Endothelial cell of umbilical vein (primary cell): ENCODE measurements at regions not wholly inside any gene's neighbourhood (a gene's known extent, or its start where the extent isn't known, plus 50 kb on each side); places are given as distances from the start of the nearest gene placed in this dataset.

Experiments
- BruUV-seq: library from RNA; stranded (reverse); fragments of 400-500 nt; replicated peaks from 2 replicates; lab custom pipeline; 2021; lab: Mats Ljungman, UMichigan
- CTCF ChIA-PET: fragments of 300-600, 350-600 bp; sonication (Branson Sonifier 250); formaldehyde crosslinking; loops from one replicate; lab custom pipeline; 2021; ENCODE audit warnings: antibody characterized with exemption, inconsistent platforms; lab: Charles Lee
- POLR2A ChIA-PET: fragments of 300-600, 350-600 bp; sonication (Branson Sonifier 250); formaldehyde crosslinking; loops from one replicate; lab custom pipeline; 2021; ENCODE audit warnings: antibody characterized with exemption, inconsistent platforms; lab: Charles Lee
- DNase-seq: peaks from one replicate; pipeline ENCODE4 v3.0.0-alpha.2; 2011; ENCODE audit warnings: low read depth, low spot score
- FAIRE-seq: peaks from 2 replicates; lab custom pipeline; 2011; peaks lifted over from hg19 to GRCh38; lab: Jason Lieb, UNC
- H2AFZ ChIP-seq: 2 replicates; pipeline ENCODE4 v1.6.0; 2012; ENCODE audit warnings: low read depth, low read length, control low read depth, inconsistent platforms
- H3K27ac ChIP-seq: 2 replicates; pipeline ENCODE4 v1.5.1; 2011; ENCODE audit warnings: low read depth, mild to moderate bottlenecking, control low read depth, low read length, moderate library complexity; ENCODE audit not compliant: insufficient read depth
- H3K27me3 ChIP-seq, 2 experiments: 2 replicates each; pipeline versions ENCODE4 v1.6.0 to v1.6.1; 2011; ENCODE audit warnings: low read length in 2 of 2, mixed read lengths in 1 of 2; ENCODE audit not compliant: control insufficient read depth in 2 of 2, insufficient read depth in 2 of 2
- H3K36me3 ChIP-seq, 2 experiments: 2 replicates in 1 of 2; 3 replicates in 1 of 2; pipeline ENCODE4 v1.5.1; 2011; ENCODE audit warnings: low read length in 2 of 2, mild to moderate bottlenecking in 1 of 2, moderate library complexity in 1 of 2; ENCODE audit not compliant: control insufficient read depth in 2 of 2, insufficient read depth in 2 of 2; ENCODE audit errors: extremely low read depth in 1 of 2
- H3K4me1 ChIP-seq: 3 replicates; pipeline ENCODE4 v1.5.1; 2011; ENCODE audit warnings: mild to moderate bottlenecking, low read length; ENCODE audit not compliant: control insufficient read depth, insufficient read depth; ENCODE audit errors: extremely low read depth
- H3K4me2 ChIP-seq: 2 replicates; pipeline ENCODE4 v1.6.1; 2011; ENCODE audit warnings: low read length, control low read depth, mixed read lengths; ENCODE audit not compliant: insufficient read depth
- H3K4me3 ChIP-seq, 3 experiments: fragments of 200-600 bp in 1 of 3; sonication (generic), shearing (Covaris generic) in 1 of 3; replicated peaks in 1 of 3; 2 replicates each; pipeline ENCODE4 v1.5.1; 2011 to 2016; ENCODE audit warnings: control low read depth in 3 of 3, low read length in 3 of 3, mild to moderate bottlenecking in 2 of 3, inconsistent platforms in 1 of 3, low read depth in 1 of 3, moderate library complexity in 1 of 3; ENCODE audit not compliant: insufficient read depth in 1 of 3
- H3K79me2 ChIP-seq: 2 replicates; pipeline ENCODE4 v1.6.0; 2012; ENCODE audit warnings: low read length, inconsistent platforms; ENCODE audit not compliant: control insufficient read depth, insufficient read depth
- H3K9ac ChIP-seq: replicated peaks from 2 replicates; pipeline ENCODE3; 2011; ENCODE audit warnings: low read length, control low read depth; ENCODE audit not compliant: insufficient read depth; ENCODE audit errors: extremely low read depth
- H3K9me1 ChIP-seq: replicated peaks from 3 replicates; pipeline ENCODE4 v1.6.0; 2011; ENCODE audit warnings: mild to moderate bottlenecking, low read length; ENCODE audit not compliant: control insufficient read depth, insufficient read depth; ENCODE audit errors: extremely low read depth
- H3K9me3 ChIP-seq: replicated peaks from 2 replicates; pipeline ENCODE4 v1.5.1; 2012; ENCODE audit warnings: low read length, inconsistent platforms; ENCODE audit not compliant: control insufficient read depth, insufficient read depth
- H4K20me1 ChIP-seq: replicated peaks from 2 replicates; pipeline ENCODE3; 2011; ENCODE audit warnings: mild to moderate bottlenecking, low read length; ENCODE audit not compliant: control insufficient read depth, insufficient read depth; ENCODE audit errors: extremely low read depth
- CTCF ChIP-seq, 2 donors: IDR thresholded peaks; 1 replicate in 1 of 2; 2 replicates in 1 of 2; pipeline ENCODE4 v1.5.1; 2011; ENCODE audit warnings: low read length in 2 of 2, mild to moderate bottlenecking in 2 of 2, moderate library complexity in 2 of 2, control low read depth in 1 of 2, inconsistent platforms in 1 of 2, low read depth in 1 of 2; ENCODE audit not compliant: insufficient read depth in 1 of 2; ENCODE audit errors: extremely low read depth in 1 of 2
- EZH2 ChIP-seq: IDR thresholded peaks from 2 replicates; pipeline ENCODE4 v1.6.1; 2012; ENCODE audit warnings: borderline replicate concordance, low read depth, mild to moderate bottlenecking, moderate library complexity, low read length, inconsistent platforms; ENCODE audit not compliant: severe bottlenecking
- FOS ChIP-seq: IDR thresholded peaks from 2 replicates; pipeline ENCODE4 v1.6.1; 2011; ENCODE audit warnings: mild to moderate bottlenecking, low read length, moderate library complexity, borderline replicate concordance; ENCODE audit not compliant: insufficient read depth
- GATA2 ChIP-seq: IDR thresholded peaks from 2 replicates; pipeline ENCODE4 v1.7.0; 2011; ENCODE audit warnings: low read depth, mild to moderate bottlenecking, moderate library complexity, mixed read lengths, low read length; ENCODE audit not compliant: insufficient read length, insufficient read depth
- JUN ChIP-seq: IDR thresholded peaks from 2 replicates; pipeline ENCODE4 v1.6.1; 2011; ENCODE audit warnings: borderline replicate concordance, low read depth; ENCODE audit not compliant: insufficient read length, insufficient read depth
- MAX ChIP-seq: IDR thresholded peaks from 2 replicates; pipeline ENCODE4 v1.6.1; 2011; ENCODE audit not compliant: insufficient read depth, insufficient read length
- MYC ChIP-seq: IDR thresholded peaks from one replicate; pipeline ENCODE4 v1.6.1; 2011; ENCODE audit warnings: mild to moderate bottlenecking, low read depth, low read length
- POLR2A ChIP-seq: IDR thresholded peaks from 2 replicates; pipeline ENCODE4 v1.6.1; 2012; ENCODE audit warnings: low read depth, mild to moderate bottlenecking, control low read depth, low read length
- POLR2AphosphoS5 ChIP-seq: IDR thresholded peaks from 2 replicates; pipeline ENCODE4 v1.6.1; 2012; ENCODE audit warnings: low read depth, mild to moderate bottlenecking, control low read depth, low read length, moderate library complexity; ENCODE audit not compliant: insufficient read depth
- dilution Hi-C: fragments of 300-500 bp; cut with MboI; formaldehyde crosslinking; loops from one replicate; pipeline ENCODE4 v1.15.0; 2019; ENCODE audit warnings: low sequenced_read_pairs; ENCODE audit not compliant: extremely low pct_ligation_motif_present
- intact Hi-C: fragments of 100-400 bp; cut with micrococcal nuclease; formaldehyde crosslinking; loops from one replicate; pipeline ENCODE4 v1.10.0; 2022

- POLR2A ChIA-PET, result interaction anchor here (0.8 kb wide), 1 partner anchor 376 kb away, joined by 3 read pairs; the partner anchor contains the start of gene PHLDA1
- FAIRE-seq (no peak), DNase-seq (no peak)
- no peak overlapping the region for H3K4me2 ChIP-seq
- H2AFZ ChIP-seq, result no peak overlapping the region
- TF ChIP-seq MAX, result no peak
- no peak for TF ChIP-seq POLR2A
- no peak for TF ChIP-seq POLR2AphosphoS5
- TF ChIP-seq GATA2, result no peak
- no peak overlapping the region for H3K4me3 ChIP-seq
- H3K27ac ChIP-seq, result no peak overlapping the region
- no peaks in the 10 kb centered on the region for H3K79me2 ChIP-seq
- CTCF ChIA-PET, result no interaction called here
- H3K4me1 ChIP-seq, result peaks cover 38% of the 10 kb centered on the region
- intact Hi-C loops (no loop called here), dilution Hi-C loops (no loop called here)
- H3K9me1 ChIP-seq, result no peaks in the 10 kb centered on the region
- H4K20me1 ChIP-seq, result no peaks in the 10 kb centered on the region
- BruUV-seq, result no TSS peak
- no peaks in the 10 kb centered on the region for H3K27me3 ChIP-seq
- no peak overlapping the region for H3K9ac ChIP-seq
- no peaks in the 10 kb centered on the region for H3K36me3 ChIP-seq
- H3K9me3 ChIP-seq, result no peaks in the 10 kb centered on the region
Measured at GRCh38 chr12:75655315-75655806, 144.0 kb upstream of the KRR1 start.

GRCh38 chr12:75651342-75651695, 139.9 kb upstream of the KRR1 start:
- H3K4me3 ChIP-seq, result no peak overlapping the region
- TF ChIP-seq MAX (no peak), MYC (no peak), FOS (no peak), JUN (no peak), POLR2AphosphoS5 (no peak), CTCF (IDR thresholded peaks at IDR 0.05; ENCODE audit: extremely low read depth in 1 of 2, insufficient read depth in 1 of 2, low read depth in 1 of 2, low read length in 2 of 2) (no peak), EZH2 (no peak), GATA2 (no peak), POLR2A (no peak)
- H4K20me1 ChIP-seq, result no peaks in the 10 kb centered on the region
- DNase-seq (no peak), FAIRE-seq (no peak)
- no peaks in the 10 kb centered on the region for H3K36me3 ChIP-seq
- ChIA-PET POLR2A (no interaction called here), CTCF (interaction anchor here (2.1 kb wide), 1 partner anchor 10 kb away, joined by 10 read pairs; no protein-coding TSS in a partner anchor)
- H3K4me1 ChIP-seq, result peaks cover 2% of the 10 kb centered on the region
- dilution Hi-C loops (no loop called here), intact Hi-C loops (no loop called here)
- no peaks in the 10 kb centered on the region for H3K27me3 ChIP-seq
- H3K9me3 ChIP-seq, result no peaks in the 10 kb centered on the region
- no peak overlapping the region for H3K9ac ChIP-seq
- no peaks in the 10 kb centered on the region for H3K79me2 ChIP-seq
- no TSS peak for BruUV-seq
- H3K4me2 ChIP-seq, result no peak overlapping the region
- no peaks in the 10 kb centered on the region for H3K9me1 ChIP-seq
- H3K27ac ChIP-seq, result no peak overlapping the region
- H2AFZ ChIP-seq, result no peak overlapping the region
